ENCODE measurements at regions not wholly inside any gene's neighbourhood (a gene's known extent, or its start where the extent isn't known, plus 50 kb on each side); places are given as distances from the start of the nearest gene placed in this dataset.
"Not testable (repeated sequence)": the region's sequence is repeated elsewhere in the genome, so short reads cannot be mapped to it uniquely, and the experiment has no call there.

- DNase-seq (ENCODE audit: low read depth in 2 of 2), result no peak
These were observed 127.0 kb upstream of the MEOX2 start for GRCh38 chr7:15813448-15813847.

DNA sequence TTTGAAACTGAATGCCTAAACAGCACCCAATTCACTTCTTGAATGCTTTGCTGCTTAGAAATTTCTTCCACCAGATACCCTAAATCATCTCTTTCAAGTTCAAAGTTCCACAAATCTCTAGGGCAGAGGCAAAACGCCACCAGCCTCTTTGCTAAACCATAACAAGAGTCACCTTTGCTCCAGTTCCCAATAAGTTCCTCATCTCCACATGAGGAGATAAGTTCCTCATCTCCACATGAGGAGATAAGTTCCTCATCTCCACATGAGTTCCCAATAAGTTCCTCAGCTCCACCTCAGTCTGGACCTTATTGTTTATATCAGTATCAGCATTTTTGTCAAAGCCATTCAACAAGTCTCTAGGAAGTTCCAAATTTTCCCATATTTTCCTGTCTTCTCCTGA, 123.9 kb upstream of the MEOX2 start:
- not testable (repeated sequence) for DNase-seq (ENCODE audit: low read depth in 2 of 2)

DNA sequence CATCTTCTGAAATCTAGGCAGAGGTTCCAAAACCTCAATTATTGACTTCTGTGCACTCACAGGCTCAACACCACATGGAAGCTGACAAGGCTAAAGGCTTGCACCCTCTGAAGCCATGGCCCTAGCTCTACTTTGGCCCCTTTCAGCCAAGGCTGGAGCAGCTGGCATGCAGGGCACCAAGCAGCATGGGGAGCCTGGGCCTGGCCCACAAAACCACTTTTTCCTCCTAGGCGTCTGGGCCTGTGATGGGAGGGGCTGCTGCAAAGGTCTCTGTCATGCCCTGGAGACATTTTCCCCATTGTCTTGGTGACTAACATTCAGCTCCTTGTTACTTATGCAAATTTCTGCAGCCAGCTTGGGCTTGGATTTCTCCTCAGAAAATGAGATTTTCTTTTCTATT, 123.5 kb upstream of the MEOX2 start:
- DNase-seq (ENCODE audit: low read depth in 2 of 2), result not testable (repeated sequence)

GRCh38 chr7:15805891-15806290, 119.4 kb upstream of the MEOX2 start:
- DNase-seq (ENCODE audit: low read depth in 2 of 2), result no peak

GRCh38 chr7:15802425-15802824, 115.9 kb upstream of the MEOX2 start:
- no peak for DNase-seq (ENCODE audit: low read depth in 2 of 2)

DNA sequence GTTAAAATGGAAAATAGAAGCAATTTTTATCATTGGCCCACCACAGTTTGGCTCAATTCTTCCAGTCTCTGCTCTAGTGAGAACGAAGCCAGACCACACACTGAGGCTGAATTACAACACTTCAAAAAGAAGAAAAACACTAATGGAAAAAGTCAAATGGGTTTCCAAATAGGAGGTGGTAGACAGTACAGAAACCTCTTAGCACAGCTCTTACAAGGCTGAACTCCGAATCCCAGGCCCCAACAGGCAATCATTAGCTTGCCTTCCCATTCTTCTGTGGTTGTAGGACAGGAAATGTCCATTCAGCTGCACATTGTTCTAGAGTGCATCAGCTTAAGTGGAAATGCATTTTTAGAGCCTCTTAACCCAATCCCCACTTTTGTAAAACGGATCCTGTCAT, 115.1 kb upstream of the MEOX2 start:
- DNase-seq (ENCODE audit: low read depth in 2 of 2), result peak in 1 of 2 experiments; percentile 43

DNA sequence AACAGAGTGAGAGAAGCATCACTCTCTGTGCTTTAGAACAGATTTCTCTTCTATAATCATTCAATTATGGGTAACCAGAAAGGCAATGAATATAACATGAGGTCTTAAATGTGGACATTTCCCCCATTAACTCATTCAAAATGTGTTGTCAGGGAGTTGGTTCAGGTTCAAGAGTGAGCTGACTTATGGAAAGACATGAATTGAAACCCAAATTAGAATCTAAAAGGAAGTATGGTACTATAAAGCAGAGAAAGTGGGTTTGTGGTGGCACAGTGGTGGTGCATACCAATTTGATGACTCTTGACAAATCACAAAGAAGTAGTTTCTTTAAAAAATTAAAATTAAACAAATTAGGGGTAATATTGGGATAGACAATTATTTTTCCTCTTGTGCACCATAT, 114.6 kb upstream of the MEOX2 start:
- no peak for DNase-seq (ENCODE audit: low read depth in 2 of 2)

- DNase-seq (ENCODE audit: low read depth in 2 of 2), result no peak
These were observed 111.6 kb upstream of the MEOX2 start for GRCh38 chr7:15798081-15798480.

GRCh38 chr7:15795393-15795792, 108.9 kb upstream of the MEOX2 start:
- no peak for DNase-seq (ENCODE audit: low read depth in 2 of 2)

- no peak for DNase-seq (ENCODE audit: low read depth in 2 of 2)
These were observed 108.3 kb upstream of the MEOX2 start for GRCh38 chr7:15794801-15795200.

DNA sequence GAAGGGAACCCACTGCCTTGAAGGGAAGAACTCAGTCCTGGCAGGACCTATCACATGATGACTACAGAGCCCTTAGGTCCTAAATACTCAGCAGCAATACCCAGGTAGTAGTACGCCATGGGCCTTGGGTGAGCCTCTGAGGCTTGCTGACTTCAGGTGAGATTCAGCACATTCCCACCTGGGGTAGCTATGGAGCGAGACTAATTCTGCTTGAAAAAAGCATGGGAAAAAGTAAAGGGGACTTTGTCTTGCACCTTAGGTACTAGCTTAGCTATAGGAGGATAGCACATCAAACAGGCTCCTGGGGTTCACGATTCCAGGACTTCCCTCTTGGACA, 98.2 kb upstream of the MEOX2 start:
- no peak for DNase-seq (ENCODE audit: low read depth in 2 of 2)

DNA sequence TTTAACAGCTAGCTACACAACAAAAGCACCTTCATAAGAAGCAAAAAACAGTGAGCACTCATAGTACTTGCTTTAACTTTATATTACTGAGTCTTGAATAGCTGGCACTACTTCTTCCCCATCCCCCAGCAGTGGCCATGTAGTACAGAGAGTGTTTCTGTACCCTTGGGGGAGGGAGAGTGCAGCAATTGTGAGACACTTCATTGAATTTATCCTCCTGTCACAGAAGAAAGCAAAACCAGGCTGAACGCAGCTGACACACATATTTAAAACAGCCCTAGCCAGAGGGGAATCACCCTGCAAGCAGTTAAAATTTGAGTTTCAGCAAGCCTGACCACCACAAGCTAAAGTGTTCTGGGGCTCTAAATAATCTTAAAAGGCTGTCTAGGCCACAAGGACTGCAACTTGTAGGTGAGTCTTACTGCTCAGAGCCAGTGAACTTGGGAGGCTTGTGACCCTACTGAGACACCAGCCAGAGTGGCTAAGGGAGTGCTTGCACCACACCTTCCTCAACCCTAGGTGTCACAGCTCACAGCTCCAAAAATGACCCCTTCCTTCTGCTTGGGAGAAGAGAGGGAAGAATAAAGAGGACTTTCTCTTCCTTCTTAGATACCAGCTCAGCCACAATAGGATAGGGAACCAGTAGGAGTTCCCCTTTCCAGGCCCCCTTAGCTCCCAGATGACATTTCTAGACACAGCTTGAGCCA, 97.7 kb upstream of the MEOX2 start:
- no peak for DNase-seq (ENCODE audit: low read depth in 2 of 2)

DNA sequence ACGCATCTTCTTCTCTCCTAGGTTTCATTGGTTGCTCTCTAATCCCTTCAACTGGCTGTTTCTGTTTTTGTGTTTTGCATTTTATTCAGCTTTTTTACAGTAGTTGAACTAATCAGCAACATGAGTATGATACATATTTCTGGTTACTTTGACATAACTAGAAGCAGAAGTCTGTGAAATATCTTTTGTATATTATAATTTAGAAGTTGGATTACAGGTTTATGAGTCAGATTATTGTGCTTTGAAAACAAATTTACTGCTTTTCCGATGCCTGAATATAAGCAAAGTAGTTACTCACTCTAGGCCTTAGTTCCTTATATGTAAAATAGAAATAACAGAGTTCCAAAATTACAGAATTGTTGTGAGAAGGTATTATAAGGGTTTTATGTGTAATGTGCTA, 96.2 kb upstream of the MEOX2 start:
- DNase-seq (ENCODE audit: low read depth in 2 of 2), result peak in 1 of 2 experiments; percentile 10

DNA sequence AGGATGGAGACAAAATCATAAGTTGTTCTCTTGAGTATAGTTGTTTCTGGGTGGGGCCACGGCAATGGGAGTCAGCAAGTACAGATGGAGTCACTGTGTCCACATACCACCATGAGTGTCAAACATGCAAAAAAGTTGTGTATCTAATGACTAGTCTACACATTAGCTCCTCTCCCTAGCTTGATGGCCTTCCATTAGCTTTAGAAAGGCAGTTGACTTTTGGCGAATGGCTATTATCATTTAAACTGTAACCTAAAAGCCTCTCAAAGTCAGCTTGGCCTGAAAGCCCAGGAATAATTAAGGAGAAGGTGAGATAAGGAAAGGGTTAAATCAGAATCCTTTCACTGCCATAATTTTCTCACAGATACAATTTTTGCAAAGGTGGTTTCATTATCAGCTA, 95.5 kb upstream of the MEOX2 start:
- DNase-seq (ENCODE audit: low read depth in 2 of 2), result no peak

DNA sequence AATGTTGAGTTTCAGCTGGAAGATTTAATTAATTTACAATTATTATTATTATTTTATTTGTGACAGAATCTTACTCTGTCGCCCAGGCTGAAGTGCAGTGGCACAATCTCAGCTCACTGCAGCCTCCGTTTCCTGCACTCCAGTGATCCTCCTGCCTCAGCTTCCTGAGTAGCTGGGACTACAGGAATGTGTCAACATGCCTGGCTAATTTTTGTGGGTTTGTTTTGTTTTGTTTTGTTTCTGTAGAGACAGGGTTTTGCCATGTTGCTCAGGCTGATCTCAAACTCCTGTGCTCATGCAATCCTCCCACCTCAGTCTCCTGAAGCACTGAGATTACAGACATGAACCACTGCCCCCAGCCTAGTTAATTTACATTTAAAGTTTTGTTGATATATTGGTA, 93.8 kb upstream of the MEOX2 start:
- DNase-seq (ENCODE audit: low read depth in 2 of 2), result peak; percentile 35 to 50

GRCh38 chr7:15778191-15778590, 91.7 kb upstream of the MEOX2 start:
- DNase-seq (ENCODE audit: low read depth in 2 of 2), result no peak

- no peak for DNase-seq (ENCODE audit: low read depth in 2 of 2)
These were observed 79.3 kb upstream of the MEOX2 start for GRCh38 chr7:15765753-15766152.

- no peak for DNase-seq (ENCODE audit: low read depth in 2 of 2)
These were observed 78.4 kb upstream of the MEOX2 start for GRCh38 chr7:15764851-15765382.

DNA sequence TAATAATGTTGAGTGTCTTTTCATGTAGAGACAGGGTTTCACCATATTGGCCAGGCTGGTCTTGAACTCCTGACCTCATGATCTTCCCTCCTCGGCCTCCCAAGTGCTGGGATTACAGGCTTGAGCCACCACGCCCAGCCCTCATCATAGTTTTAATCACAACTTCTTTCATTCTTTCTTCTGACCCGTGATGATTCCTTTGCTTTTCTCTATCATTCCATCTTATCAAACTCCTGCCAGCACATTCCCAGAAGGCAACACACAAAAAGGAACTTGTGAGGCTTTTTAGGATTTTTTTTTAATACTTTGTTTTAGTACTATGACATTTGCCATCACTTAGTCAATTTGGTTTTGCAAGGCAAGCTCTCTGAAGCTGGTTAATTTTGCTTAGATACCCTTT, 77.5 kb upstream of the MEOX2 start:
- no peak for DNase-seq (ENCODE audit: low read depth in 2 of 2)

DNA sequence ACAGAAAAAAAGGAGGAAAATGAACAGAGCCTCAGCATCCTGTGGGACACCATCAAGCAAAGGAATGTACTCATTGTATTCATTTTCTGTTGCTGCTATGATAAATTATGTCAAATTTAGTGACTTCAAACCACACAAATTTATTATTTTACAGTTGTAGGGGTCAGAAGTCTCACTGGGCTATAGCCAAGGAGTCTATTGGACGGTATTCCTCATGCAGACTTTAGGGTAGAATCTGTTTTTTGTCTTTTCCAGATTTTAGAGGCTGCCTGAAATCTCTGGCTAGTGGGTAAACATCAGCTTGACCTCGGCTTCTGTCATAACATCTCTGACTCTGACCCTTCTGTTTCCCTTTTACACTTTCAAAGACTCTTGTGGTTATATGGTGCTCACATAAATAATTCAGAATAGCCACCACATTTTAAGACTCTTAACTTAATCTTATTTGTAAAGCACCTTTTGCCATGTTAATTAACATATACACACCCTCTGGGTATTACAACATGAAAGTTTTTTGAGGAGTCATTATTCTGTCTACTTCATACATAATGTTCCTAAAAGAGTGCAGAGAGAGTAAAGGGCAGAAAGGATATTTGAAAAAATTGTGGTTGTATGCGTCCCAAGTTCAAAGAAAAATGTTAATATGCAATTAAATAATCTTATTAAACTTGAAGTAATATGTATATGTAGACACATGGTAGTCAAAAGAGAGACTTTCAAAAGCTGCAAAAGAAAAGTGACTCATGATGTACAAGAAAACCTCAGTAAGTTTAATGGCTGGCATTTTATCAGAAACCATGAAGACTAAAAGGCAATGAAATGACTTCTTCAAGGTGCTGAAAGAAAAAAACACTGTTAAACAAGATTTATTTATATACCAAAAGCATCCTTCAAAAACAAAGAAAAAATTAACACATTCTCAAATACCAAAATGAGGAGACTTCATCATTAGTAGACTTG, 70.8 kb upstream of the MEOX2 start:
- no peak for DNase-seq (ENCODE audit: low read depth in 2 of 2)

DNA sequence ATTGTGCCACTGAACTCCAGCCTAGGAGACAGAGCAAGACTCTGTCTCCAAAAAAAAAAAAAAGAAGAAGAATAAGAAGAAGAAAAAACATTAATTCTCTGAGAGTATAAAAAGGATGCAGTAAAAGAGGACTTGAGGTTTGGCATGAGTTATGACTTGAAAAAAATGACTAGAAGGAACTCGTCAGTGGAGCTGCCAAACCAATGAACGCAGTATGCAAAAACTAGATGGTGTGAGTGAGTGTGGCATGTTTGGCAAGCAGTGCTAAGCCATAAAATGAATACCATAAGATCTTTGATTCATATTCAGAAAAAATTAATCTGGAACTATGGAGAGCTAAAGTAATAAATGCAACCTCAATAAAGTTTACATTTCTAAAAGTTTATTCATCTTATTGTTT, 68.6 kb upstream of the MEOX2 start:
- peak; percentile 92 to 93 for DNase-seq (ENCODE audit: low read depth in 2 of 2)

DNA sequence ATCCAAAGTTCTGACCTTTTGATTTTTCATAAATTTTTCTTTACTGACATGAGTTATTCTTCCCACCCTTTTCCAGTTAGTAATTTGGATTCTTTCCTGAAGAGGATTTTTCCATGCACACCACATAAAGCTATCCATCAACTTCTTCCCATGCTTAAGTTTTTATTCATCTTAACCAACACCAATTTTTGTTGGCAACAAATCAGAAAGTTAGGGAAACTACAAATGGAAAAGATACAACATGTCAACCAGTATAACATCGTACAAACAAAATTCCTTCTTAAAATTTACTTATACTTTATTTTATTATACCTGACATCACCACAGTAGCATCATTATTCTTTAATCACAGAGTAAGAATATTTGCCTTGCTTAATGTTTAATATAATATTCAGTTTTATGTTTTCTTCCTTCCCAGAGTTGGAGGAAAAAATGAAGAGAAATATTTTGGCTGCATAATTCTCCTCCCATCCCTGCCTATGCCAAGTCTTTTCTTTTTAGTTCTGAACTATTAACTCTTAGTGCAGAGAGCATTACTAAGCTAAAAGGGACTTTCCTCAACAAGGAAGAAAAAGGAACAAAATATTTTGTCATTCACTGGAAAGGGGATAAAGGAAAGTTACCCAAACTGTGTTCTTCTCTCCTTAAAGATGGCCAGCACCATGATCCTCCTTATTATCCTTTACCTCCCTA, 67.5 kb upstream of the MEOX2 start:
- DNase-seq (ENCODE audit: low read depth in 2 of 2), result peak; percentile 74 to 83

Data from fibroblast of skin of left biceps (primary cell).